ENCODE measurements at regions not wholly inside any gene's neighbourhood (a gene's known extent, or its start where the extent isn't known, plus 50 kb on each side); places are given as distances from the start of the nearest gene placed in this dataset.

GRCh38 chr5:61820836-61821235 is 485.2 kb upstream of the KIF2A start:
- Histone ChIP-seq H3K9me3 (no peaks in the 10 kb centered on the region), H3K4me1 (no peaks in the 10 kb centered on the region), H3K36me3 (no peaks in the 10 kb centered on the region), H3K27ac (no peak overlapping the region), H3K4me3 (no peak overlapping the region), H3K27me3 (peaks cover 0 to 2% of the 10 kb centered on the region in 2 donors)
- no peak for TF ChIP-seq CTCF (IDR thresholded peaks at IDR 0.05)
- DNase-seq = no peak
- intact Hi-C loops (cut with DNase I; ENCODE audit: low total_unique reads) = no loop called here

DNA sequence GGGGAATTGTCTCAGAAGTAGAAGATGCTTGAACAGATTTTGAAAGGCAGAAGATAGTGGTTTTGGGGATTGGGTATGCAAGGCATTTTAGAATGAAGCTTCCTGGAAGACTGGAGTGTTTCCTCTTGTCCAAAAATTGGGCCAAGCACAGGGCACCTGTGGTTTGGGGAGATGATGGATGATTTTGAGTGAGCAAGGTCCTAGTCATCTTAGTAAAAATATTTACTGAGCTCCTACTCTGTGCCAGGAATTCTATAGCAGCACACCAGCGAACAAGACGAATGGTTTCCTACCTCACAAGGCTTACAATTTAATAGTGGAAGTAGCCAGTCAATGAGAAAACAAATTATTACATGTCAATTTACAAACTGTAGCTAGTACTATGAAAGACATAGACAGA is 484.4 kb upstream of the KIF2A start:
- Histone ChIP-seq H3K9me3 (no peaks in the 10 kb centered on the region), H3K36me3 (no peaks in the 10 kb centered on the region), H3K4me3 (no peak overlapping the region), H3K27ac (no peak overlapping the region), H3K4me1 (no peaks in the 10 kb centered on the region), H3K27me3 (peaks cover 0 to 2% of the 10 kb centered on the region in 2 donors)
- no peak for DNase-seq
- intact Hi-C loops (cut with DNase I; ENCODE audit: low total_unique reads) = no loop called here
- TF ChIP-seq CTCF (IDR thresholded peaks at IDR 0.05) = no peak

- intact Hi-C loops (cut with DNase I; ENCODE audit: low total_unique reads) = no loop called here
- Histone ChIP-seq H3K9me3 (no peaks in the 10 kb centered on the region), H3K27me3 (peaks cover 0 to 2% of the 10 kb centered on the region in 2 donors), H3K36me3 (no peaks in the 10 kb centered on the region), H3K4me3 (no peak overlapping the region), H3K27ac (no peak overlapping the region), H3K4me1 (no peaks in the 10 kb centered on the region)
- TF ChIP-seq CTCF (IDR thresholded peaks at IDR 0.05) = no peak
- DNase-seq = no peak
Measured at GRCh38 chr5:61822584-61822983, 483.4 kb upstream of the KIF2A start.

DNA sequence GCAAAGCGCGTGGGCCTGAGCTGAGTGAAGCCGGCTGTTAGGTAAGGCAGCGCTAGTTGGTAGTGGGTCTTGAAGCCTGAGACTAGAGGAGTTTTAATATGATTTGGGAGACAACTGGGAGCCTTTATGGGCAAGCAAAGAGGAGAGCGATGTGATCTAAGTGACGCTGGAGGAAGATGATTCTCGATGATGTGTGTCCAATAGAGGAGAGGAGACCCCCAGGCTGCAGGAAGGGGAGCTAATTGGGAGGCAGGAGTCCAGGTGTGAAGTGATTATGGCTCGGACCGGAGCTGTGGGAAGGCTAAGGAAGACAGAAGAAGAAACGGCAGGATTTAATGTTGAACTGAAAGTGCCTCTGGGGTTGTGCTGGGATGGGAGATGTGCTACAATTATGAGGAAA is 482.9 kb upstream of the KIF2A start:
- no peaks in the 10 kb centered on the region for H3K9me3 ChIP-seq
- peaks cover 0 to 2% of the 10 kb centered on the region in 2 donors for H3K27me3 ChIP-seq
- H3K27ac ChIP-seq = no peak overlapping the region
- no peak for TF ChIP-seq CTCF (IDR thresholded peaks at IDR 0.05)
- H3K4me1 ChIP-seq = no peaks in the 10 kb centered on the region
- DNase-seq = no peak
- no peaks in the 10 kb centered on the region for H3K36me3 ChIP-seq
- intact Hi-C loops (cut with DNase I; ENCODE audit: low total_unique reads) = no loop called here
- H3K4me3 ChIP-seq = no peak overlapping the region

- no peaks in the 10 kb centered on the region for H3K36me3 ChIP-seq
- no peak for TF ChIP-seq CTCF (IDR thresholded peaks at IDR 0.05)
- H3K27me3 ChIP-seq = peaks cover 0 to 2% of the 10 kb centered on the region in 2 donors
- intact Hi-C loops (cut with DNase I; ENCODE audit: low total_unique reads) = no loop called here
- H3K27ac ChIP-seq = no peak overlapping the region
- DNase-seq = no peak
- H3K4me3 ChIP-seq = no peak overlapping the region
- no peaks in the 10 kb centered on the region for H3K9me3 ChIP-seq
- no peaks in the 10 kb centered on the region for H3K4me1 ChIP-seq
Measured at GRCh38 chr5:61823781-61824180, 482.2 kb upstream of the KIF2A start.

- intact Hi-C loops (cut with DNase I; ENCODE audit: low total_unique reads) = no loop called here
- Histone ChIP-seq H3K4me3 (no peak overlapping the region), H3K9me3 (no peaks in the 10 kb centered on the region), H3K4me1 (no peaks in the 10 kb centered on the region), H3K36me3 (no peaks in the 10 kb centered on the region), H3K27ac (no peak overlapping the region), H3K27me3 (peaks cover 0 to 2% of the 10 kb centered on the region in 2 donors)
- TF ChIP-seq CTCF (IDR thresholded peaks at IDR 0.05) = no peak
- DNase-seq = no peak
Measured at GRCh38 chr5:61824396-61824795, 481.6 kb upstream of the KIF2A start.
